ENCODE measurements at regions not wholly inside any gene's neighbourhood (a gene's known extent, or its start where the extent isn't known, plus 50 kb on each side); places are given as distances from the start of the nearest gene placed in this dataset.

- peaks cover 46% of the 10 kb centered on the region for H3K4me1 Mint-ChIP-seq (ENCODE audit: low read depth)
- TF ChIP-seq, protein P1, sequence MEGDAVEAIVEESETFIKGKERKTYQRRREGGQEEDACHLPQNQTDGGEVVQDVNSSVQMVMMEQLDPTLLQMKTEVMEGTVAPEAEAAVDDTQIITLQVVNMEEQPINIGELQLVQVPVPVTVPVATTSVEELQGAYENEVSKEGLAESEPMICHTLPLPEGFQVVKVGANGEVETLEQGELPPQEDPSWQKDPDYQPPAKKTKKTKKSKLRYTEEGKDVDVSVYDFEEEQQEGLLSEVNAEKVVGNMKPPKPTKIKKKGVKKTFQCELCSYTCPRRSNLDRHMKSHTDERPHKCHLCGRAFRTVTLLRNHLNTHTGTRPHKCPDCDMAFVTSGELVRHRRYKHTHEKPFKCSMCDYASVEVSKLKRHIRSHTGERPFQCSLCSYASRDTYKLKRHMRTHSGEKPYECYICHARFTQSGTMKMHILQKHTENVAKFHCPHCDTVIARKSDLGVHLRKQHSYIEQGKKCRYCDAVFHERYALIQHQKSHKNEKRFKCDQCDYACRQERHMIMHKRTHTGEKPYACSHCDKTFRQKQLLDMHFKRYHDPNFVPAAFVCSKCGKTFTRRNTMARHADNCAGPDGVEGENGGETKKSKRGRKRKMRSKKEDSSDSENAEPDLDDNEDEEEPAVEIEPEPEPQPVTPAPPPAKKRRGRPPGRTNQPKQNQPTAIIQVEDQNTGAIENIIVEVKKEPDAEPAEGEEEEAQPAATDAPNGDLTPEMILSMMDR (IDR thresholded peaks at IDR 0.05) = no peak
- H3K27me3 Mint-ChIP-seq (ENCODE audit: insufficient read depth) = peaks cover 14% of the 10 kb centered on the region; the same call in 1 of the 2 replicates
- H3K27ac Mint-ChIP-seq = no peak overlapping the region
- H3K9me3 Mint-ChIP-seq = no peaks in the 10 kb centered on the region
- no peak overlapping the region for H3K4me3 Mint-ChIP-seq
- H3K36me3 Mint-ChIP-seq (ENCODE audit: low read depth) = no peaks in the 10 kb centered on the region
- DNase-seq = no peak
Observed at GRCh38 chr15:70503073-70503745, 260.1 kb downstream of the UACA start.

- peaks cover 14% of the 10 kb centered on the region; the same call in 1 of the 2 replicates for H3K27me3 Mint-ChIP-seq (ENCODE audit: insufficient read depth)
- TF ChIP-seq, protein P1 (IDR thresholded peaks at IDR 0.05) = no peak
- no peak for DNase-seq
- H3K9me3 Mint-ChIP-seq = no peaks in the 10 kb centered on the region
- no peaks in the 10 kb centered on the region for H3K36me3 Mint-ChIP-seq (ENCODE audit: low read depth)
- H3K4me3 Mint-ChIP-seq = no peak overlapping the region
- H3K4me1 Mint-ChIP-seq (ENCODE audit: low read depth) = peaks cover 39% of the 10 kb centered on the region
- H3K27ac Mint-ChIP-seq = no peak overlapping the region
Observed at GRCh38 chr15:70502529-70502928, 260.8 kb downstream of the UACA start.

DNA sequence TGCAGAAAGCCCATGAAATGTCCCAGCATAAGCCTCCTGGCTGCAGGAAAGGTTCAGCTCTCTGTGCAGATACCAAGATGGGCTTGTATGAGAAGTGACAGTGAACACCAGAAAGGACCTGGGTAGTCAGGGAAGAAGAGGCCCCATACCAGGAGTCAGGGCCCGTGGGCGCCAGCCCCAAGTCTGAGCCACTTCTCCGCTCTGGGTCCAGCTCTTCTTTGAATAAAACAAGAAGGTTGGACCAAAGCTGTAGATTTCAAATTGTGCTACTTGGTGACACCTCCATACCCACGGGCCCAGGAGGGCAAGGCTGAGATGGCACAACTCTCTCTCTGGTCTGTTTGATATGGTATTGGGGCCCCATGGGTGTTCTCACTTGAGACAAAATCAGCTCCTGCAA is 261.5 kb downstream of the UACA start:
- Mint-ChIP-seq H3K4me1 (ENCODE audit: low read depth) (peaks cover 36% of the 10 kb centered on the region), H3K9me3 (no peaks in the 10 kb centered on the region), H3K27me3 (ENCODE audit: insufficient read depth) (peaks cover 14% of the 10 kb centered on the region; the same call in 1 of the 2 replicates), H3K27ac (no peak overlapping the region), H3K4me3 (no peak overlapping the region), H3K36me3 (ENCODE audit: low read depth) (no peaks in the 10 kb centered on the region)
- TF ChIP-seq, protein P1 (IDR thresholded peaks at IDR 0.05) = no peak
- no peak for DNase-seq

DNA sequence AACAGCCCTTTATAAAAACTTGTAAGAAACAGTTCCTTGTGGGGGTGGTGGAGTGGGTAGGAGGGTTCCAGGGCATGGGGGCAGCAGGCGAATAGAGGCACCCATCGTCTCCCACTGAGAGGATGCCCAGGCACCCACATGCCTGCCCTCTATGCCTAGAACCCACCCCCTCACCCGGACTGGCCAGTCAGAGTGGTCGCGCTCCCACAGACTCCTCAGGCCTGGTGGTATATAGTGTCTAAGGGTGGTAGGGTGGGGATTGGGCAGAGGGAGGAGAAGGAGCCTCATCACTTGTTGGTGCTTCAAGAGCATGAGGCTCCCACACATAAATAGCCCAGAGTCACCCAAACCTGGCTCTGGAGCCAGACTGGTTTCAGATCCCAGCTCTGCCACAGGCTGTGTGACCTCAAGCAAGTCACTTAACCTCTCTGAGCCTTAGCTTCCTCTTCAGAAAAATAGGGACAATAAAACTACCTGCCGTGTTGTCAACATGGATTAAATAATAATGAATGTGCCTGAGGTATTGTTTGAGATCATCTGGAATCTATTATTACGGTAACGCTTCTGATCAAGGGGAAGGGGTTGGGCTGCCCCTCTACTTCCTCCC is 262.1 kb downstream of the UACA start:
- H3K4me1 Mint-ChIP-seq (ENCODE audit: low read depth) = peaks cover 35% of the 10 kb centered on the region

DNA sequence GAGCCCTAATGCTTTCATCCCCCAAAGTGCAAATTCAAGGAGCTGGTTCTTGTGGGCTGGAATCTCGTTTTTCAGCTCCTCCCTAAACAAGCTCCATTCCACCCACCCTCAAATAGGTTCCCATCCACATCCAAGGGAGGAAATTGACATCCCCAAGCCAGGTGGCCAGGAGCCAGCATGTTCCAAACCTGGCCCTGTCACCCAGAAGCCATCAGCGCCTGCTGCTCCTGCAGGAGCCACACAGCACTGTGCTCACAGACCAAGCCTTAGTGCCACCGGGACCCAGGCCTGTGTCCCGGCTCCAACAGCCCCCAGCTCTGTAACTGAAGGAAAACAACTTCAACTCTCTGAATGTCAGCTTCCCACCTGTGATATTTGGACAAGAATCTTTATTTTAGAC is 263.6 kb downstream of the UACA start:
- H3K27me3 Mint-ChIP-seq (ENCODE audit: insufficient read depth) = peaks cover 17% of the 10 kb centered on the region; the same call in 1 of the 2 replicates
- TF ChIP-seq, protein P1 (IDR thresholded peaks at IDR 0.05) = no peak

More for the DNA sequence above, 262.1 kb downstream of the UACA start:
- no peak for DNase-seq
- H3K4me3 Mint-ChIP-seq = no peak overlapping the region
- TF ChIP-seq, protein P1 (IDR thresholded peaks at IDR 0.05) = no peak
- peaks cover 17% of the 10 kb centered on the region; the same call in 1 of the 2 replicates for H3K27me3 Mint-ChIP-seq (ENCODE audit: insufficient read depth)
- no peaks in the 10 kb centered on the region for H3K36me3 Mint-ChIP-seq (ENCODE audit: low read depth)
- H3K9me3 Mint-ChIP-seq = no peaks in the 10 kb centered on the region
- H3K27ac Mint-ChIP-seq = no peak overlapping the region

More for the DNA sequence above, 263.6 kb downstream of the UACA start:
- no peaks in the 10 kb centered on the region for H3K9me3 Mint-ChIP-seq
- no peak for DNase-seq
- H3K4me1 Mint-ChIP-seq (ENCODE audit: low read depth) = peaks cover 34% of the 10 kb centered on the region
- H3K27ac Mint-ChIP-seq = no peak overlapping the region
- H3K4me3 Mint-ChIP-seq = no peak overlapping the region
- no peaks in the 10 kb centered on the region for H3K36me3 Mint-ChIP-seq (ENCODE audit: low read depth)
